ENCODE measurements at regions not wholly inside any gene's neighbourhood (a gene's known extent, or its start where the extent isn't known, plus 50 kb on each side); places are given as distances from the start of the nearest gene placed in this dataset.
A peak's percentile ranks its signal among the peaks of the same experiment; 100 is the strongest.

- DNase-seq, result no peak
- Mint-ChIP-seq H3K27me3 (ENCODE audit: unreplicated experiment) (no peaks in the 10 kb centered on the region), H3K4me1 (ENCODE audit: low read depth, unreplicated experiment) (no peaks in the 10 kb centered on the region), H3K4me3 (ENCODE audit: low read depth, unreplicated experiment) (no peak overlapping the region), H3K36me3 (ENCODE audit: insufficient read depth, unreplicated experiment) (no peaks in the 10 kb centered on the region), H3K27ac (ENCODE audit: unreplicated experiment) (no peak overlapping the region), H3K9me3 (ENCODE audit: low read depth, unreplicated experiment) (no peaks in the 10 kb centered on the region)
- TF ChIP-seq CTCF (IDR thresholded peaks at IDR 0.05; ENCODE audit: unreplicated experiment), result no peak
- CTCF ChIA-PET, result no interaction called here
- intact Hi-C loops (cut with micrococcal nuclease; ENCODE audit: unreplicated experiment), result no loop called here
- BruUV-seq (replicated peaks), result no TSS peak
Measured at GRCh38 chr7:106602062-106602461, 58.9 kb downstream of the CCDC71L start.

- no peak for DNase-seq
- CTCF ChIA-PET, result no interaction called here
- no peaks in the 10 kb centered on the region for H3K27me3 Mint-ChIP-seq (ENCODE audit: unreplicated experiment)
- BruUV-seq (replicated peaks), result no TSS peak
- H3K27ac Mint-ChIP-seq (ENCODE audit: unreplicated experiment), result no peak overlapping the region
- no peaks in the 10 kb centered on the region for H3K4me1 Mint-ChIP-seq (ENCODE audit: low read depth, unreplicated experiment)
- intact Hi-C loops (cut with micrococcal nuclease; ENCODE audit: unreplicated experiment), result no loop called here
- no peaks in the 10 kb centered on the region for H3K9me3 Mint-ChIP-seq (ENCODE audit: low read depth, unreplicated experiment)
- H3K36me3 Mint-ChIP-seq (ENCODE audit: insufficient read depth, unreplicated experiment), result no peaks in the 10 kb centered on the region
- H3K4me3 Mint-ChIP-seq (ENCODE audit: low read depth, unreplicated experiment), result no peak overlapping the region
- no peak for TF ChIP-seq CTCF (IDR thresholded peaks at IDR 0.05; ENCODE audit: unreplicated experiment)
Measured at GRCh38 chr7:106600569-106601373, 60.2 kb downstream of the CCDC71L start.

- Mint-ChIP-seq H3K27me3 (ENCODE audit: unreplicated experiment) (no peaks in the 10 kb centered on the region), H3K4me3 (ENCODE audit: low read depth, unreplicated experiment) (no peak overlapping the region), H3K27ac (ENCODE audit: unreplicated experiment) (no peak overlapping the region), H3K9me3 (ENCODE audit: low read depth, unreplicated experiment) (no peaks in the 10 kb centered on the region), H3K36me3 (ENCODE audit: insufficient read depth, unreplicated experiment) (no peaks in the 10 kb centered on the region), H3K4me1 (ENCODE audit: low read depth, unreplicated experiment) (no peaks in the 10 kb centered on the region)
- no TSS peak for BruUV-seq (replicated peaks)
- TF ChIP-seq CTCF (IDR thresholded peaks at IDR 0.05; ENCODE audit: unreplicated experiment), result no peak
- no peak for DNase-seq
- intact Hi-C loops (cut with micrococcal nuclease; ENCODE audit: unreplicated experiment), result no loop called here
- CTCF ChIA-PET, result interaction anchor here (0.9 to 2.7 kb wide), 4 partner anchors 12 to 133 kb away, joined by 3 to 12 read pairs (median 6); no protein-coding TSS in a partner anchor
Measured at GRCh38 chr7:106599343-106599698, 61.6 kb downstream of the CCDC71L start.

- no peaks in the 10 kb centered on the region for H3K36me3 Mint-ChIP-seq (ENCODE audit: insufficient read depth, unreplicated experiment)
- DNase-seq, result peak; percentile 65
- no TSS peak for BruUV-seq (replicated peaks)
- H3K4me1 Mint-ChIP-seq (ENCODE audit: low read depth, unreplicated experiment), result no peaks in the 10 kb centered on the region
- H3K4me3 Mint-ChIP-seq (ENCODE audit: low read depth, unreplicated experiment), result no peak overlapping the region
- no peaks in the 10 kb centered on the region for H3K27me3 Mint-ChIP-seq (ENCODE audit: unreplicated experiment)
- no peaks in the 10 kb centered on the region for H3K9me3 Mint-ChIP-seq (ENCODE audit: low read depth, unreplicated experiment)
- no peak for TF ChIP-seq CTCF (IDR thresholded peaks at IDR 0.05; ENCODE audit: unreplicated experiment)
- intact Hi-C loops (cut with micrococcal nuclease; ENCODE audit: unreplicated experiment), result no loop called here
- no peak overlapping the region for H3K27ac Mint-ChIP-seq (ENCODE audit: unreplicated experiment)
- CTCF ChIA-PET, result interaction anchor here (0.8 to 2.7 kb wide), 5 partner anchors 13 to 431 kb away, joined by 3 to 12 read pairs (median 5); no protein-coding TSS in a partner anchor
Measured at GRCh38 chr7:106598663-106599342, 62.2 kb downstream of the CCDC71L start.

All from Calu3 (cell line).